ENCODE measurements at regions not wholly inside any gene's neighbourhood (a gene's known extent, or its start where the extent isn't known, plus 50 kb on each side); places are given as distances from the start of the nearest gene placed in this dataset.

GRCh38 chr11:111444040-111444439 is 65.0 kb upstream of the POU2AF1 start:
- no peak for DNase-seq (ENCODE audit: low read depth in 2 of 2)

- no peak for DNase-seq (ENCODE audit: low read depth in 2 of 2)
Measured at GRCh38 chr11:111443640-111444039, 64.6 kb upstream of the POU2AF1 start.

GRCh38 chr11:111443032-111443431 is 64.0 kb upstream of the POU2AF1 start:
- no peak for DNase-seq (ENCODE audit: low read depth in 2 of 2)

GRCh38 chr11:111441443-111441842 is 62.4 kb upstream of the POU2AF1 start:
- DNase-seq (ENCODE audit: low read depth in 2 of 2): no peak

- DNase-seq (ENCODE audit: low read depth in 2 of 2): no peak
Measured at GRCh38 chr11:111440416-111441205, 61.5 kb upstream of the POU2AF1 start.

GRCh38 chr11:111439901-111440300 is 60.8 kb upstream of the POU2AF1 start:
- DNase-seq (ENCODE audit: low read depth in 2 of 2): no peak

GRCh38 chr11:111438846-111439520 is 59.9 kb upstream of the POU2AF1 start:
- no peak for DNase-seq (ENCODE audit: low read depth in 2 of 2)

GRCh38 chr11:111438168-111438567 is 59.1 kb upstream of the POU2AF1 start:
- no peak for DNase-seq (ENCODE audit: low read depth in 2 of 2)

GRCh38 chr11:111435046-111435698 is 56.1 kb upstream of the POU2AF1 start:
- no peak for DNase-seq (ENCODE audit: low read depth in 2 of 2)

- DNase-seq (ENCODE audit: low read depth in 2 of 2): peak; percentile 53 to 74
Measured at GRCh38 chr11:111429066-111429506, 50.0 kb upstream of the POU2AF1 start.

Measured in stimulated activated CD4-positive, alpha-beta T cell treated with anti-CD3 and anti-CD28 coated beads, Interleukin-15, amount 100 ng/mL, for 48 hours (primary cell).